Left lobe of liver (tissue), 2 donors: ENCODE measurements at regions not wholly inside any gene's neighbourhood (a gene's known extent, or its start where the extent isn't known, plus 50 kb on each side); places are given as distances from the start of the nearest gene placed in this dataset.
"Not testable (repeated sequence)": the region's sequence is repeated elsewhere in the genome, so short reads cannot be mapped to it uniquely, and the experiment has no call there.

Source experiments
- ATAC-seq: fragments of 200-7000 bp; cut with Tn5 transposase; one replicate; pipeline ENCODE4 v1.9.1; 2020; ENCODE audit warnings: mild to moderate bottlenecking, moderate library complexity
- DNase-seq: peaks from one replicate; pipeline ENCODE4 v3.0.0-alpha.2; 2020; ENCODE audit warnings: low spot score
- donor health status: DM: no; HTN: no; CAD: no; lungs with moderate emphysema.
- donor health status: DM: no; HTN: yes; CAD: no.

DNA sequence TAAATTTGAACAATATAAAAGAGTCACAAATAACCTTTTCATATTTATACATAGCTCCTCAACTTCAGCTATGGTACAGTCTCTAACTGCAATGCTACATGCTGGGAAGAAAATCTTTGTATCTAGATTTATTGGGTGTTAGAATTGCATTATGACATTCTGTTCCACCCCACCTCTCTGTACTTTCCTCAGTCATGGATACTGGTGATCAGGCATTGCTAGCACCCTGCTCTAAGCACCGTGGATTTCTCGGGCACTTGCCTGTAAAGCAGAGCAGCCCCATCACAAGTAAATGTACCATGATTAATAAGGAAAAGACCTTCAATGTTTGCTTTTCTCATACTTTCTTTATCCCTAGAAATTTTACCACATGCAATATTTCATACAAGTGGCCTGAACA lies 1028.9 kb upstream of the INTU start:
- ATAC-seq (no peak), DNase-seq (no peak)

DNA sequence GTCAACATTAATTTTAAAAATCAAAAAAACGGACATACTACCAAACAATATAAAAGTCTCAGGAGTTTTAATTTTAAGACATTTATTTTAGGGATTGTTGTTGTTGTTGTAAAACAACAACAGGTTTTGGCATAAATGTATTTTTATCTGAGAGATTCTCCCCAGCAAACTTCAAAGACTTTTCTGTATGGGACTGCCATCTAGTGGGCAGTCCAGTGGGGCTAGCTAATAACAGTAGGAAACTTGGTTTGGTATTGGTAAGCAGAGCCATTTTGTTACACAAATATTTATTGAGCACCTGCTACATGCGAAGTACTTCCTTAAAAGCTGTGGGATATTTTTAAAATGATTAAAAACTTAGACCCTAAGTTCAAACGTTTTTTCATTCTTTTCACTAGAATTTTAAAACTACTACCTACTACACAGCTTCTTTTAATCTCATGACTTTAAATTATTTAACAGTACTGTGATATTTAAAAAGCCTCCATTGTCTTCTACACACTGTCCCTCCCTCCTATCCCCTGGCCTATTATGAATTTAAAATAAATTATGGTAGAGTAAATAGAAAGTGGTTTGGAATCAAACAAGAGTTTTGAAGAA lies 1028.4 kb upstream of the INTU start:
- ATAC-seq, result peak; percentile 40
- no peak for DNase-seq

DNA sequence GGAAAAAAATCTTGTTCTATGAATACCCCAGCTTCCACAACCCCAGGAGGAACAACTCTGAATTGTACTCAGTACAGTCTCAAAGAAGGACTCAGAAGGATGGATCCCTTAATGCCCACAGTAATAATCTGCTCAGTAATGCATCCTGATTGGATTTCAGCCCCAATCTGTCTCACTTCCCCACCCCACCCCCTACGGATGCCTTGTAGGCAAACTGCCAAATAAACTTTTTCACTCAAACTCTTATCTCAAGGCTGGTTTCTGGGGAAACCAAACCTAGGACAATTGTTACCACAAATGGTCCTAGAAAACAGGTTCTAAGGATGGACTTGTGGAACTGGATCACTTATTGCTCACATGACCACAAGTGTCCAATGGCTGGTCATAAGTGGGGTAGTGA lies 1021.8 kb upstream of the INTU start:
- DNase-seq (no peak), ATAC-seq (no peak)

DNA sequence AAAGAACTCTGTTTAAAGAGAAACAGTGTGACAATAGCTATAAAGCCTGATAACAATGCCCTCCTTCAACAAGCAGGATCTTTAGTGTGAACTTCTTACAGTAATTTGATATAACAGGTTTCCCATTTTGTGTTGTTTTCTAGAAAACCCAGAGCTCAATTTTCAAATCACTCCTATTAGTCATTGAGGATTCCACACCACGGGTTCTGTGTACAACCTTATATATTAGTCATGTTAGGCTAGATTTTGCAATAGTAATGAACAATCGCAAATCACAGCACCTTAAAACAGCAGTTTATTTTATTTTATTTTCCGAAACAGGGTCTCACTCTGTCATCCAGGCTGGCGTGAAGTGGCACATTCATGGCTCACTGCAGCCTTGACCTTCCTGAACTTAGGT lies 1020.9 kb upstream of the INTU start:
- no peak for ATAC-seq
- DNase-seq, result no peak

DNA sequence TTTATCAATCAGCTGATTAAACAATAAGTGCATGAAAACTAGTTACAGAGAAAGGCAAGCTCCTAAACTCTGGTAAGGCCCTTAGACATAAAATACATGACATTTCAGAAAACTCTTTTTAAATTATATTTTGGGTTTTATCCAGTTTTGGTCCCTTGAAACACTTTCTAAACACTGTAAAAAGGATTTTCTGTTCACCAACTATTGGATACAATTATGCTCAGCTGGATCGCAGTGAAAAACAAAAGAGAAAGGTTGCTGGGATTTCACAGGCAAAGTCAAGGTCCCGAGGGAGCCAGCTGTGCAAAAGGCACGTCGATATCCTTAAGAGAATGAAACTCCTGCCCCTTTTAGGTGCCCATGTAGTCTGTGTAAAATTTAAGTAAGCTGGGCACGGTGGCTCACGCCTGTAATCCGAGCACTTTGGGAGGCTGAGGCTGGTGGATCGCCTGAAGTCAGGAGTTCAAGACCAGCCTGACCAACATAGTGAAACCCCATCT lies 1018.4 kb upstream of the INTU start:
- no peak for ATAC-seq
- DNase-seq, result no peak

DNA sequence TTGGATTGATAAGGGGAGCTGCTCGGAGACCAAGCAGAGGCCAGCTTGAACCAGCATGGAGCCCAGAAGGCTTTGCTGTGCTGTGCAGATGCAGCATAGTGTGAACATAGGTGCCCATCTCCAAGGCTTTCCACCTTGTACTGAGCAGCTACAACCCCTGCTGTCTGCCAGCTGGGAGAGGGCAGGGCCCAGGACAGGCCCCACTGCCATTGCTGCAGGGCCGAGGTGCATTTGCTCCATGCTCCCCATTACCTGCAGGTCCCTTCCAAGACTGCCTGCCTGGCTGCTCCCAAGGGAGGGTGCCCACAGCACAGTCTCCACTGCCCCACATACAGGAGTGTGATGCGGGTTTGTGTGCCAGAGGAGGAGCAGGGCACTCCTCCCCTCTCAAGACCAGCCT lies 1016.0 kb upstream of the INTU start:
- DNase-seq, result no peak
- ATAC-seq, result no peak

DNA sequence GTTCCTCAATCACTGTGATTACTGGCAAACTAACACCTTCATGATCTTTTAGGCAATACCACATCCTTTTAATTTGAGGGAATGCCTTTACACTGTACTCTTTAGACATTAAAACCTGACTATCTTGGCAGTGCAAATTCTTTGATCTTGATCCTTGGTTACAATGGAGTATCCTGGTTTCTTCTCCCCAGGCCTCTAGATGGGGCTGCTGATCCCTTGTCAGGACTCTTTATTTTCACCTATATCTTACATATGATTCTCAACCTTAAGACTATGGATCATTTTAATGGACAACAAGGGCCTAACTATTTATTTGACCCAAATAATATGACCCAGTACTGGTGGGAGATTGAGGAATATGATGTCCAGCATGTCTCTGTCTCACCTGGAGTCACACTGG lies 1005.5 kb upstream of the INTU start:
- DNase-seq (no peak), ATAC-seq (no peak)

DNA sequence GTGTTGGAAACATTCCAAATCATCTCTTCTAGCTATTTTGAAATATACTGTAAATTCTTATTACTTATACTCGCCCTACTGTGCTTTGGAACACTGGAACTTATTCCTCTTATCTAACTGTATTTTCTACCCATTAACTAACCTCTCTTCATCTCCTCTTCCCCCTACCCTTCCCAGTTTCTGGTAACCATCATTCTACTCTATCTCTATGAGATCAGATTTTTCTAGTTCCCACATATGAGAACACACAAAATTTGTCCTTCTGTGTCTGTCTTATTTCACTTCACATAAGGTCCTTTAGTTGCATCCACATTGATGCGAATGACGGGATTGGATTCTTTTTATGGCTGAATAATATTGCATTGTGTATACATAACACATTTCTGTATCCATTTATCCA lies 1003.8 kb upstream of the INTU start:
- no peak for DNase-seq
- ATAC-seq, result no peak

DNA sequence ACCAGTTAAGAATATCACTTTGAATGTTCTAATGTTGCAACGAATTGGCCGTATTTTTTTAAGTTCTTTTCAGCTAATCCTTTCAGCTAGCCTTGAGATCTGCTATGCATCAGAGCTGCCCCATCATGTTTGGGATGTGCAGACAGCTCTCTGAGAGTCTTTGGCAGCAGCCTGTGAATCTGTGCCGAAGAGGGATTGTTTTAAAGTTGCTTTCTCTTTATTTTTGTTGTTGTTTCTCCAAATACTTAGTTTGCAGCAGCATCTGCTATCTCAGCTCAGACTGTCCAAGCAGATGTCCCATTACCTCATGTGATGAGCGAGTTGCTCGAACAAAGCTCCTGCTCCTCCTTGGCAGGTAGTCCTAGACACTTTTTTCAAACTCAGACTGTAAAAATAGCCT lies 1002.5 kb upstream of the INTU start:
- DNase-seq (no peak), ATAC-seq (no peak)

DNA sequence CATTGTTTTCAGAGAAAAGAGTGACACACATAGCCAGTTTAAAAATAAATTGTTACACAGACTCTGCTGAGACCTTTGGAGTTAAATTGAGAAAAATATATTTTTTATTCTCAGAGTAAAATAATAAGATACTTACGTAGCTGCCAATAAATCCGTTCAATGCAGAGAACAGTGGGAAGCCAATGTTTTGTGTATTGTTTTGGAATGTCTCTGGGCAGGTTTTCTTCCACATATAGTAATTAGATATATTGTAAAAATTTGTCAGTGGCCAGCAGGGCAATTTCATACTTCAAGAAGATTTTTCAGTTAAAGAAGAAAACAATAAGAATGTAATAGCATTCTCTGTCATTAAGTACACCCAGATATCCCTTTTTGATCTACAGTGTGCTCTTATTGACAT lies 999.5 kb upstream of the INTU start:
- ATAC-seq (no peak), DNase-seq (no peak)

DNA sequence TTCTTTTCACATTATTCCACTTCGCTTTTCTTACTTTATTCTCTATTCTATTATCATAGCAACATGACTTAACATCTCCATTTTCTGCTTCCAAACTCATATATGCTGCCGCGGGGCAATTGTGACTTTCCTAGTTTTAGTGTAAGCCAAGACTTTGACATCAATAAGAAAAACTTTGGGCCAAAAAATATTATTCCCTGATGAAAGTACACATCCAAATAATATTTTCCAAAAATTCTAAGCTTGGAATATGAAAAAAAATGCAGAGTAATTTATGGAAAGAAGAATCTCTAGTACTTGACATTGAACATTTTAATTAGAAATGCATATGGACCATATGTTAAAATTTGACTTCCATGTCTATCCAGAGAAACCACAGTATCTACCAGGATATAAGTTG lies 995.1 kb upstream of the INTU start:
- ATAC-seq, result no peak
- DNase-seq, result no peak

DNA sequence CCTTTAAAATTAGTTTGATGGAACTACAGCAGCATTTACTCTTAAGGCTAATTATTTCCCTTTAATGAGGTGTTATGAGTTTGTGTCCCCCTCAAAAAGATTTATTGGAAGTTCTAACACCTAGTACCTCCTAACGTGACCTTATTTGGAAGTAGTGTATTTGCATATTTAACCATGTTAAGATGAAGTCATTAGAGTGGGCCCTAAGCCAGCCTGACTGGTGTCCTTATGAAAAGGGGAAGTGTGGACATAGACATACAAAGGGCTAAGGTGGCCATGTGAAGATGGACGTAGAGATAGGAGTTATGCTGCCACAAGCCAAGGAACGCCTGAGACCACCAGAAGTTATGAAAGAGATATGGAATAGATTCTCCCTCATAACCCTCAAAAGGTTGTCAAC lies 985.4 kb upstream of the INTU start:
- DNase-seq, result no peak
- ATAC-seq, result no peak

DNA sequence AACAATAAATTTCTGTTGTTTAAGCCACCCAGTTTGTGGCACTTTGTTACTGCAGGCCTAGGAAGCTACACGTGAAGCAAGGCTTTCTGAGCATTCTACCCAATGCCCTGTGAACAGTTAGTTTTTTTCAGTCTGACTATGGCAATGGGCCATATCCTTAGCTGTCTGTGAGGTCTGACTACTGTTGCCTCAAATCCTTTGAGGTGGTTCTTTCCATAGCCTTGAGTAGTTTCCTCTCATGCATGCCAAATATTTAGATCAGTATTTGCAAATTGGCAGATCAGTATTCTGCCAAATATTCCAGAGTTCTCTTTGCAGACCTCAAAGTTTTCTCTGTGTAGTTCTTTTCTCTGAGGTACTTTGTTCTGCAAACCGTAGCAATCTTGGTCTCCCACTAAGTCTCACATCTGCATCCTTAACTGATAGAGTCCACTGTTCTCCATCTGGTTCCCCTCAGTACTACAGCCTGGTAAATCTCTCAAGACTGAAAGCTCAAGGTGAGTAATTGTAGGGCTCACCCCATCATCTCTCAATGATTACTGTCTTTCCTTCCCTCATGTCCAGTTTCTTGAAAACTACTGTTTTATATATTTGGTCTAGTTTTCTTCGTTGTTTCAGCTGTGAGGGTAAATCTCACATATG lies 984.9 kb upstream of the INTU start:
- ATAC-seq (no peak), DNase-seq (no peak)

DNA sequence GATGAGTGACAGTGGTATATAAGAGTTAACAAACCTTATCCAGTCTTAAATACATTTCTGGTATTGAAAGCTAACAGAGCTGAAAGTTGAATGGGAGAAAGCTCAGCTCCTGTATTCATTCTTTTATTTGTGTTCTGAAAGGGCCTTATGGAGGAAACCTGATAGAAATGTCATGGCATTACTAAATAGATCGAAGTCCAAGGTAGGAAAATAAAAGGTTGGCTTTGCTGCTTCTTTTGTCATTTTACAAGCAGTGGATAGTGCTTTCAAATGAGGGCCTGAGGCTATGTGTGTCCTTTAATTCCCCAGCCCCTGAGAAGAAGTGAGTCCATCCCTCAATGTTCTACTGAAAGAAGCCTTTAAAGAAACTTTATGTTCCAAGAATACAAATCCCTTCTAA lies 974.3 kb upstream of the INTU start:
- DNase-seq (no peak), ATAC-seq (no peak)

DNA sequence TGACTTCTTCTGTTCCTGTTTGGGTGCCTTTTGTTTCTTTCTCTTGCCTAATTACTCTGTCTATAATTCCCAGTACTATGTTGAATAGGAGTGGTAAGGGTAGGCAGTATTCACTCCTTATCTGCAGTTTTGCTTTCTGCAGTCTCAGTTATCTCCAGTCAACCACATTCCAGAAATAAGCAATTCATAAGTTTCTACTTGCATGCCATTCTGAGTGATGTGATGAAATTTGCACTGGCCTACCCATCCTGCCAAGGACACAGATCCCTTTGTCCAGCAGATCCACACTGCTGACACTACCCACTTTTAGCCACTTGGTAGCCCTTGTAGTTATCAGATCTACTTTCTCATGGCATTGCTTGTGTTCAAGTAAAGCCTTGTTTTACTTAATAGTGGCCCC lies 971.6 kb upstream of the INTU start:
- no peak for DNase-seq
- ATAC-seq, result no peak

DNA sequence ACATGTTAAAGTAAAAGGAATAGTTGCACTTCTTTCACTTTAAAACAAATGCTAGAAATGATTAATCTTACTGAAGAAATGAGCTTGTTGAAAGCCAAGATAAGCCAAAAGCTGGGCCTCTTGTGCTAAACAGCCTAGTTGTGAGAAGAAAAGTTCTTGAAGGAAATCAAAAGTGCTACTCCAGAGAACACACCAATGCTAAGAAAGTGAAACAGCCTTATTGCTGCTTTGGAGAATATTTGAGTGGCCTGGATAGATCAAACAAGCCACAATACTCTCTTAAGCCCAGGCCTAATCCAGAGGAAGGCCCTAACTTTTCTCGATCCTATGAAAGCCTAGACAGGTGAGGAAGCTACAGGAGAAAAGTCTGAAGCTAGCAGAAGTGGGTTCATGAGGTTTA lies 967.9 kb upstream of the INTU start:
- DNase-seq, result no peak
- no peak for ATAC-seq

DNA sequence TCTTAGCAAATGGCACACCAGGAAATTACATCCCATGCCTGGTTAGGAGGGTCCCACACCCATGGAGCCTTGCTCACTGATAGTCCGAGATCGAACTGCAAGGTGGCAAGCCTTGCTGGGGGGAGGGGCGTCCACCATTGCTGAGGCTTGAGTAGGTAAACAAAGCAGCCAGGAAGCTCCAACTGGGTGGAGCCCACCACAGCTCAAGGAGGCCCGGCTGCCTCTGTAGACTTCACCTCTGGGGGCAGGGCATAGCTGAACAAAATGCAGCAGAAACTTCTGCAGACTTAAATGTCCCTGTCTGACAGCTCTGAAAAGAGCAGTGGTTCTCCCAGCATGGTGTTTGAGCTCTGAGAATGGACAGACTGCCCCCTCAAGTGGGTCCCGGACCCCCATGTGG lies 962.7 kb upstream of the INTU start:
- ATAC-seq, DNase-seq: not testable (repeated sequence)

DNA sequence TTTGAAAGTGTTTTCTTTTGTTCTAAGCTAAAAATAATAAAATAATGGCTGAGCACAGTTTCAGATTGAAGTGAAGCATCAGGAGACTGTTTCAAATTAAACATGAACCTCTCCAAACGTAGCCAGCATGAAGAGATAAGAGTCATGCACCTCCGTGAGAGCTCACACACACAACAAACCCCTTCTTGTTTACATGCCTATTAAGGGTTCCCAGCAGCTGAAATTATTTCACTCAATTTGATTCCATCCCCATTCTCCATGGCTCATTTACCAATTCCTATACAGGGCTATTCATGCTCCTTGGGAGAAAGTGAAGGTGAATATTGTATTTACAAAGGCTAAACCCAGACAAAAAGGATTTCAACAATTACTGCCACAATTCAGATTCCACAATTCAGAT lies 954.1 kb upstream of the INTU start:
- ATAC-seq (no peak), DNase-seq (no peak)

DNA sequence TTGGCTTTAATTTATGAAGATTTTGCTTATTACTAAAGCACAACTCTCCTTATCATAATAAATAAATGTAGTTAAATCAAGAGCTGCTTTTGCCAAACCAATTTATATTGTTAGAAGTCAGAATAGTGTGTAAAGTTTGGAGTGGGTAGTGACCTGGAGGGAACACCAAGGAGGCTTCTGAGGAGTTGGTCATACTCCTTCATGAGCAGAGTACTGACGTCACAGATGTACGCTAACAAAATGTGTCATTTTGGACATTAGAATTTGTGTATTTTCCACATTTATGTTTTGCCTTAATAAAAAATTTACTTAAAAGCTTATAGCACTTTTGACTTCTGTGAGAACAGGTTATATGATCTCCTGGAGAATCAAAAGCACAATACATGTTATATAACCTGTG lies 953.5 kb upstream of the INTU start:
- DNase-seq (no peak), ATAC-seq (no peak)

DNA sequence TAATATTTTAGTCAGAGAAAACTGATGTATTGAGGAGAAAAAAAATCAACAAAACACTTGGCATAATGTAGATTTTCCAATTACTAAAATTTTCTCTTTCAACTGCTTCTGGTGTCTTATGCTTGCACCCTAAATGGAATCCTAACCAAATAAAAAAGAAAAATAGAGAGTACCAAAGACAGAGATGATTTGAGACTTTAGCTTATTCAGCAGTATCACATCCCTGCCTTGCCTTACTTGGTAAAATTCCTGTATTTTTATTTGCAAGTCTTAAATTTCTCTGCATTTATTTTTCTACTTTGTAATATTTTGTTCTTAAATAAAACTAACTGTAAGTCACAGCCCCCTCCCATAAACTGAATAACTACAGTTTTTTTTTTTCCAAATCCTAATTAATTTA lies 950.5 kb upstream of the INTU start:
- ATAC-seq (no peak), DNase-seq (no peak)

DNA sequence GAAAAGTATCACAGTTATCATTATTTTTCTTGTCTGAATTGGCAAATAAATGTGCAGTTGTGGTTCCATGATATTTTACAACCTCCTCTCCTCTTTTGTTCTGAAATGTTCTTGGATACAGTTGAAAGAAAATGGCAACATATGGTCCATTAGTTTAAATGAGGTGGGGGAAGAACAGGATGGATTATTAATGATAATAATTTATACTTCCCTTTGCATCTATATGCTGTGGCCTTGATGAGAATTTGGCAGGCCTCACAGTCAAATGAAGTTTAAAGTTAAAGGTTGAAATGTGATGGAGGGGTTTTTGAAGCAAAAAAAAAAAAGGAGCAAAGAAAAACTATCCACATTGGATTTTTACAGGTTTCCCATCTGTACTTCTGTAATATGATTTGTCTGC lies 946.3 kb upstream of the INTU start:
- DNase-seq (no peak), ATAC-seq (no peak)

DNA sequence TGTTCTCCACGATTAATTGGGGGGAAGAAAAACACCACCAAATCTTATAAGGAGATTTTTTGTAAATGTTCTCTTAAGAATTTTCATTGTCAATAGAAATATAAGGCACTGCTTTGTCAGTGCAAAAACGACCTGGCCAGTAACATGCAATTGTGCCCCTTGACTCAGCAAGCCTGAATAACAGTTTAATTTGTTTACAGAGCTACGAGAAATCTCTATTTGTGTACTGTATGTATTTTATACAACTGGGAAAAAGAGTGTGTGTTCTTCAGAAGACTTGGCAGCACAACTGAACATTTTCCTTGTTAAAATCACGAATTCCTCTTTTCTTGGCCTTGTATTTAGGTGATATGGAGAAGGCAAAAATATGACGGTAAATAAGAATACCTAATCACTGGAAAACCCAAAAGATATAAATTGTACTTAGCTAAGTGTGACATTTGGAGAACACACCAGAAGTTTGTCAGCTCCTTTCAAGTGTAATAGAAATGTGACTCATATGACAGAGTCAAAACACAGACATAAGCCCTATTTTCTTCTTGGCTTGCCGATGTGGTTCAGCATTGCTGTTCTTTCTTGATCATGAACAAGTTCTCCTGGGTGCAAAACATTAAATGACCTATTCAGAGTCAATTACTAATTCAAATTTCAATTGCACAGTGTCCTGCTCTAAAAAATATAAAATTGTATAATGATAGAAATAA lies 945.0 kb upstream of the INTU start:
- no peak for ATAC-seq
- DNase-seq, result no peak

DNA sequence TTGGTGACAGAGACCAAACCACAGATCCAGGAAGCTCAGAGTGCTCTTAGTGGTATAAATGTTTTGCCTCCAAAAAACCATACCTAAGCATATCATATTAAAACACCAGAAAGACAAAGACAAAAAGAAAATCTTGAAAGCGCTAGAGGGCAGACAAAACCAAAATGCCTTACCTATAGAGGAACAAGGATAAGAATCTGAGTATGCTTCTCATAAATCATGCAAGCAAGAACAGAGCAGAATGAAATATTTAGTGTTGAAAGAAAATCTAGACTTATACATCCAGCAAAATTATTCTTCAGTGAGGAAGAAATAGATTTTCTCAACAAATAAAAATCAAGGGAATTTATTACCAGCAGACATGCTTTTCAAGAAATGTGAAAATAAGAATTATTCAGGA lies 941.0 kb upstream of the INTU start:
- DNase-seq (no peak), ATAC-seq (no peak)
